HG02678 (cell line): ENCODE measurements at regions not wholly inside any gene's neighbourhood (a gene's known extent, or its start where the extent isn't known, plus 50 kb on each side); places are given as distances from the start of the nearest gene placed in this dataset.

Experiments
- ATAC-seq: cut with Tn5 transposase; IDR thresholded peaks from one replicate; pipeline ENCODE4 v1.9.1; 2021; ENCODE audit warnings: mild to moderate bottlenecking, moderate library complexity; ENCODE audit not compliant: unreplicated experiment

GRCh38 chr6:119630561-119631192 is 281.1 kb upstream of the MAN1A1 start:
- no peak for ATAC-seq

- ATAC-seq: no peak
These were observed 279.4 kb upstream of the MAN1A1 start for GRCh38 chr6:119628691-119629594.

- ATAC-seq: no peak
These were observed 278.5 kb upstream of the MAN1A1 start for GRCh38 chr6:119627908-119628669.

- no peak for ATAC-seq
These were observed 277.5 kb upstream of the MAN1A1 start for GRCh38 chr6:119626884-119627619.

- ATAC-seq: no peak
These were observed 271.4 kb upstream of the MAN1A1 start for GRCh38 chr6:119620846-119621555.

GRCh38 chr6:119614138-119614537 is 264.6 kb upstream of the MAN1A1 start:
- no peak for ATAC-seq

- ATAC-seq: no peak
These were observed 263.4 kb upstream of the MAN1A1 start for GRCh38 chr6:119612911-119613381.

GRCh38 chr6:119612176-119612891 is 262.8 kb upstream of the MAN1A1 start:
- no peak for ATAC-seq

- ATAC-seq: no peak
These were observed 261.2 kb upstream of the MAN1A1 start for GRCh38 chr6:119610754-119611153.

- no peak for ATAC-seq
These were observed 260.7 kb upstream of the MAN1A1 start for GRCh38 chr6:119610265-119610664.

- no peak for ATAC-seq
These were observed 260.3 kb upstream of the MAN1A1 start for GRCh38 chr6:119609865-119610264.

GRCh38 chr6:119608994-119609393 is 259.4 kb upstream of the MAN1A1 start:
- ATAC-seq: no peak

- no peak for ATAC-seq
These were observed 254.6 kb upstream of the MAN1A1 start for GRCh38 chr6:119604124-119604523.

- no peak for ATAC-seq
These were observed 253.9 kb upstream of the MAN1A1 start for GRCh38 chr6:119603501-119603900.

GRCh38 chr6:119602215-119603178 is 252.9 kb upstream of the MAN1A1 start:
- ATAC-seq: no peak

- no peak for ATAC-seq
These were observed 249.3 kb upstream of the MAN1A1 start for GRCh38 chr6:119598883-119599282.

GRCh38 chr6:119594907-119595306 is 245.3 kb upstream of the MAN1A1 start:
- no peak for ATAC-seq

- no peak for ATAC-seq
These were observed 241.7 kb upstream of the MAN1A1 start for GRCh38 chr6:119591235-119591634.
